ENCODE measurements at regions not wholly inside any gene's neighbourhood (a gene's known extent, or its start where the extent isn't known, plus 50 kb on each side); places are given as distances from the start of the nearest gene placed in this dataset.
A peak's percentile ranks its signal among the peaks of the same experiment; 100 is the strongest.
"Not testable (repeated sequence)": the region's sequence is repeated elsewhere in the genome, so short reads cannot be mapped to it uniquely, and the experiment has no call there.

DNA sequence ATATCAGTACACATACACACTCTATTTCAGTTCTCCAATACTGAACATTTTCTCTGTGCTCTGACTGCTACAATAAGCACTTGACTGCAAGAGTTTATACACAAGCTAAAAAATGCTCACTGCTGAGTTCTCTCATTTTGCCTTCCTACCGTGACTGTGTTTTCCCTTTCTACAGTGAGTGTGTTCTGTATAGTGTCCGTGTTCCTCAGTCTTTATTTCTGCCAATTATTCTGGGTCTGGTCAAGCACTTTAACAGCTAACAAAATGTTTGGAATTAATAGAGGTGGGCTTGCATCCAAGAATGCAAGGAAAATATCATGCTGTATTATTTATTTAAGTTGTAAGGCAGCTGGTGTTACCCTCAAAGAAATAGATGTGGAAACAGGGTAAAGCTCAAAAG lies 217.0 kb upstream of the NREP start:
- peak; percentile 29 for DNase-seq

DNA sequence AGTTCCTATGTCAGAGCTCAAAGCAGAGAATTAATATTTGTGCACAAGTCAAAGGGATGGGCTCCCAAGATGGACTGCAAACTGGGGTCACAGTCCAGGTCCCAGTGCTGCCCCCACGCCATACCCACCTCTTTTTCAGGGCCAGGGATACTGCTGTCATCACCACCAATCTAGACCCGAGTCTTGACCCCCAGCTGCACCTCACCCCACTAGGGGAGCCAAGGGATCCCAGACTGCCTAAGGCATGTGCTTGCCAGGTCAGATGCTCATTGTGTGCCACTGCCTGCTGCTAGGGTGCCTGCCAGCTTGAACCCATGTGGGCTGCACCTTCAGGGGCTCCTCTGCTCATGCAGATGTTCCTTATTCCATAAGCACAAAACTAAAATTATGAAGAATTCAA lies 215.6 kb upstream of the NREP start:
- DNase-seq: no peak

DNA sequence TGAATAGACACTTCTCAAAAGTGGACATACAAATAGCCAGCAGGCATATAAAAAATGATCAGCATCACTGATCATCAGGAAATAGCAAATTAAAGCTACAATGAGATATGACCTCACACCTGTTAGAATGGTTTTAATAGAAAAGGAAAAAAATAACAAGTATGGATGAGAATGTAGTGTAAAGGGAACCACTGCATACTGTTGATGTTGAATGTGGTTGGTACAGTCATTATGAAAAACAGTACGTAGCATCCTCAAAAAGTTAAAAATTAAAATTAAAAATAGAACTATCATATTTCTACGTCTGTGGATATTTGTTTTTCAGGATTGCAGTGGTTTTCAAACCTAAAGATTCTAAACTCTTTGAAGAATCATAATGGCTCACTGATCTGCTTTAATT lies 215.1 kb upstream of the NREP start:
- DNase-seq: no peak

- no peak for DNase-seq
These were observed 211.5 kb upstream of the NREP start for GRCh38 chr5:111968459-111968858.

GRCh38 chr5:111967463-111967862 lies 210.5 kb upstream of the NREP start:
- DNase-seq: no peak

DNA sequence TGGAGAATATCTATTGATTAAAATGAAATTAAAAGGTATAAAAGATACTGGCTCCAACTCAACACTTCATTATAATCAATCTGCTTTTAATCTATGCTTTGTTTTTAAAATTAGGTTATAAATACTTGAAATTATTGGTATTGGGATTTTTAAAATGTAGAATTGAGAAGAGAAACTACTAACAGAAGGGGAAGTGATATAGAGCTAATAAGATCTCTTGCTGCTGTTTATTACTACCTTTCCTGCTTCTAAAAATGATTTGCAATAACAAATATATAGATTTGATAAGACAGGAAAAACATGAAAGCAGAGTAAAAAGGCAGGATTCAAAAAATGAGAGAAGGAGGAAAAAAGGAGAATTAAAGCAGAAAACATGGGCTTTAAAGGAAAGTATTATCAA lies 209.3 kb upstream of the NREP start:
- DNase-seq: no peak

- DNase-seq: no peak
These were observed 206.6 kb upstream of the NREP start for GRCh38 chr5:111963555-111963954.

DNA sequence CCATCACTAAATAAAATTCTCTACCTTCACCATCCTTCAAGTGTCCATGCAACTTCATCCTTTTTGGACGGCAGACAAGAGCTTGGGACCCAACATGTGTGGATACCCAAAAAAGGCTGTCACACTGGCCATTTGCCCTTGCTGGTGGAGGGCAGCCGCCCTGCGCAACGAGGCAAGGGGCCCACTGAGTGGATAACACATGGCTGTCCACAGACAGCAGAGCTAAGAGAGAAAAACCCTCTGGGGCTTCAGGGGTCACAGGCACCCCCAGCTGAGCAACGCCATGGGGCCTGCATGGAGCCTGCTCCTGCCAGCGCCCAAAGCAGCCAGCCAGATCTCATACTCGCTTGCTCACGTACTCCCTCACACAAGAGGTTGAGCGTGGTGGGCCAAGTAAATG lies 205.9 kb upstream of the NREP start:
- DNase-seq: no peak

DNA sequence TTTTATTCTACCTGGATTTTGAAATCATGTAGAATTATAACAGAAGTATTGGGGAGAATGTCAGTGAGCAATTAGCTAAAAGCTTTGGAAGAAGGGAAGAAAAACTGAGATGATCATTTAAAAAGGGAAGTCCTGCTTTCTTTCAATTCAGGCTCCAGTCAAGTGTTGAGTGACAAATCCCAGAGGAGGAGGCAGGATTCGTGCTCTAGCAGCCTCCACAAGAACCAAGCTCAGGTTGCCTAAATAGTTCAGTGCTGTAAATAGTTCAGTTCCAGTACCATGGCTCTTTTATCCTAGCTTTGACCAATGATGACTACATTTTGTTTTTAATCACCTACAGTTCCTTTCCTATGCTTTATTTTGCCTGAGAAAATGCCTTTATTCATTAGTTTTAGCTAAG lies 204.9 kb upstream of the NREP start:
- DNase-seq: no peak

- no peak for DNase-seq
These were observed 203.7 kb upstream of the NREP start for GRCh38 chr5:111960476-111961215.

GRCh38 chr5:111958851-111959250 lies 201.9 kb upstream of the NREP start:
- DNase-seq: no peak

- DNase-seq: not testable (repeated sequence)
These were observed 199.8 kb upstream of the NREP start for GRCh38 chr5:111956765-111957164.

- DNase-seq: no peak
These were observed 197.8 kb upstream of the NREP start for GRCh38 chr5:111954516-111955395.

- DNase-seq: no peak
These were observed 196.5 kb upstream of the NREP start for GRCh38 chr5:111953351-111954127.

- no peak for DNase-seq
These were observed 195.6 kb upstream of the NREP start for GRCh38 chr5:111952555-111952954.

- no peak for DNase-seq
These were observed 193.7 kb upstream of the NREP start for GRCh38 chr5:111950660-111951059.

DNA sequence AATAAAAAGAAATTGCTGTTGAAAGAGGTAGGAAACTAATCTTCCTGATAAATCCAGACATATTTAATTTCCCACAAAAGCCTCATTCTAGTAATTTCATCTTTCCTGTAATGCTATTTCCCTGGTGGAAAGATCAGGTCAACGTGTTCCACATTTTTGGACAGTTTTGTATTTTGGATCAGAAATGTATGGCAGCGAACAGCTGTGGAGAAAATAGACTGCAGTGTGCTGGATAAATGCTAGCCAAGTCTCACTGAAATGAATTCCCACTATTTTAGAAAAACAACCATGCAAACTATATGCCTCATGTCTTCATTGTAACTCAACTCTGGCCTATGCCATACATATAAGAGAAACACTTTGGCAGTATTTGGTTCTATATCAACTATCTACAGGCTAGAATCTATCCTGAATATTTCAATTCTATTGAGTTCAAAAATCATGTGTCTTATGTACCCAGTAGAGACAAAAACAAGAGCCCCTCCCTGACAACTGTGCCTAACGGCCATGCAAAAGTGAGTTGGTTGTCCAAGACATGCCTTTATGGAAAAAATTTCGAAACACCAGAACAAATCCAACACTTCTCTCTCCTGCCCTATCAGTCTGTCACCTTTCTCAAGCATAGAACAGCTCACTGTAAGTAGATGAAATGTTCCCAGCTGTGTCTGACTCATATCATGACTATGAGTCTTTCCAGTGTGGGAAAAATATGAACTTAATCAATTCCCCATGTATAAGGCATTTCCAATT lies 191.3 kb upstream of the NREP start:
- no peak for DNase-seq

DNA sequence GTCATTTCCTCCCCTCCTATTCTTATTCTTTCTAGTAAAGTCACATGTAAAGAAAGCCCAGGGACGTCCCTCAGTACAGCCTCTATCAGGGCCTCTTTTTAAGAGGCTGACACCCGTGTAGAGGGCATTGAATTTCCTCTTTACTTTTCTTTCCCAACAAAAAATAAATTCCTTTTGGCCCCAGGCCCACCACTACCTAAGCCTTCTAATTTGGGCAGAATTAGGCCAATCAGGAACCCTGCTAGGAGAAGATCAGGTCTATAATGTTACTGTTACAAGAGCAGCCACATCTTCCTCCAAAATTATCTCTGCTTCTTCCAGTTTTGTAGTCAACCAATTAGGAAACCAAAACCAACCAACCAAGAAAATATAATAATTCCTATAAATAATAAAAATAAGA lies 189.6 kb upstream of the NREP start:
- no peak for DNase-seq

DNA sequence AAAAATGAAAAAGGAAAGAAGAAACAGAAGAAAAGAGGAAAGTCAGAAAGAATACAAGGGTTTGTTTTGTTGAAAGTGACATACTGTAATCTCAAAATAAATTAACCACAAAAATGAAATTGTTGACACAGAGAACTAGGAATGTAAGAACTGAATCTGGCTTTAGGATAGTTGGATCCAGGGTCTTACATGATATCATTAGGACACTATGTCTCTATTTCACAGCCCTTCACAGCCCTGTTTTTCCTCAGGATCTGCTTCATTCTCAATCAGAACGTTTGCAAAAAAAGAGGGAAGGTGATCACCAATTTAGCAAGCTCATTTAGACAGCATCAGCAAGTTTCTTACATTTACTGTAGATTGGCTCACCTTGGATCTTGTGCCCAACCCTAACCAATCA lies 188.5 kb upstream of the NREP start:
- no peak for DNase-seq

GRCh38 chr5:111942661-111943401 lies 185.8 kb upstream of the NREP start:
- no peak for DNase-seq

GRCh38 chr5:111942201-111942600 lies 185.2 kb upstream of the NREP start:
- DNase-seq: no peak

DNA sequence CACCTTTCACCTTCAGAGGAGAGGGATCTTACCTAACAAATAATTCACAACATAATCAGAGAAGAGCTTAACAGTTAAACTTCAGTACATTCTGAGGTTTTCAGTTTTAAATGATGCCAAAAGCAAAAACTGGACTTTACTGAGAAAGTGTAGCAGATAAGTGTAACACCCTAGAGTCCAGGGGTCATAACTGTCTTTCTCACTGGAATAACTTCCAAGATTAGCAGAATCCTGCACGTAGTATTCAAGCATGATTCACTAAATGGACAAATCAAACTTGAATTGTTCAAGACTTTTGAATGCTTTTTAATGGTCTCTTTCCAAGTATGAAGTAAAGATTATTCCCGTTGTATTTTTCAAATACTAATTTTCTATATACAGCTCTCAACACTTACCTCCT lies 180.1 kb upstream of the NREP start:
- no peak for DNase-seq
